Heart right ventricle (tissue), 16 donors: ENCODE measurements at regions not wholly inside any gene's neighbourhood (a gene's known extent, or its start where the extent isn't known, plus 50 kb on each side); places are given as distances from the start of the nearest gene placed in this dataset.

ENCODE experiments used
- ATAC-seq, 8 donors: fragments of 200-7000 bp; cut with Tn5 transposase; one replicate each; pipeline ENCODE4 v1.9.1; 2020; ENCODE audit warnings: mild to moderate bottlenecking in 8 of 8, moderate library complexity in 8 of 8, moderate number of reproducible peaks in 1 of 8
- DNase-seq, 2 donors: peaks; one replicate each; pipeline ENCODE4 v3.0.0-alpha.2; 2020
- H3K27ac ChIP-seq, 10 donors: fragments of 200-600 bp; sonication (generic) in 2 of 10; one replicate each; pipeline versions ENCODE4 v1.5.0 to v1.8.0; 2020 to 2022; ENCODE audit warnings: mild to moderate bottlenecking in 3 of 10
- H3K27me3 ChIP-seq, 7 donors: fragments of 200-600 bp; one replicate each; pipeline ENCODE4 v1.8.0; 2021 to 2022; ENCODE audit warnings: mild to moderate bottlenecking in 2 of 7
- H3K36me3 ChIP-seq, 9 donors: fragments of 200-600 bp; sonication (generic) in 1 of 9; one replicate each; pipeline versions ENCODE4 v1.5.0 to v1.8.0; 2020 to 2022; ENCODE audit warnings: mild to moderate bottlenecking in 2 of 9
- H3K4me1 ChIP-seq, 9 donors: fragments of 200-600 bp; sonication (generic) in 1 of 9; one replicate each; pipeline versions ENCODE4 v1.5.0 to v1.8.0; 2020 to 2022; ENCODE audit warnings: mild to moderate bottlenecking in 4 of 9
- H3K4me3 ChIP-seq, 10 donors: fragments of 200-600 bp; sonication (generic) in 2 of 10; one replicate each; pipeline versions ENCODE4 v1.5.0 to v1.8.0; 2020 to 2022; ENCODE audit warnings: mild to moderate bottlenecking in 7 of 10, moderate library complexity in 2 of 10
- H3K9me3 ChIP-seq, 11 donors: fragments of 200-600 bp in 10 of 11; sonication (generic) in 2 of 11; one replicate each; pipeline versions ENCODE4 v1.5.0 to v1.8.0; 2013 to 2022; ENCODE audit warnings: mild to moderate bottlenecking in 2 of 11, control low read depth in 1 of 11, moderate library complexity in 1 of 11
- CTCF ChIP-seq, 9 donors: fragments of 200-600 bp; sonication (generic) in 2 of 9; IDR thresholded peaks; one replicate each; pipeline versions ENCODE4 v1.5.0 to v1.8.0; 2021 to 2022; ENCODE audit warnings: antibody characterized with exemption in 9 of 9, mild to moderate bottlenecking in 5 of 9, moderate library complexity in 1 of 9
- WGBS, 2 donors: extraction: QIAGEN DNeasy Blood & Tissue Kit; methylation state at CpG; one replicate each; pipeline ENCODE4 v1.1.7; 2013; ENCODE audit warnings: inconsistent platforms in 1 of 2; 5-methylcytosine and 5-hydroxymethylcytosine counted together
- intact Hi-C, 10 donors: fragments of 100-400 bp; cut with DNase I; formaldehyde crosslinking; loops; one replicate each; pipeline versions ENCODE4 v1.11.1 to v1.14.2; 2022
- donor health status: Arrhythmogenic right ventricular cardiomyopathy.
- donor health status: ischemic (EF 13 %, LVEDD 7.1; RV severe dilation, severe dysfunction).
- donor health status: healthy with polysubstance abuse.
- donor health status: DM: no; HTN: yes; CAD: no.
- donor health status: DM: no; HTN: no; CAD: no.
- donor health status: ischemic (EF 25% LVEDD 6.9; RV normal size, moderate dysfunction).
- donor health status: ischemic (EF 25% LVEDD 5.7; RV mildly dilated, moderate dysfunction).
- donor health status: healthy.
- donor health status: DM: yes; HTN: yes; CAD: no.
- donor health status: Ischemic cardiomyopathy.
- donor health status: ischemic (EF 35%, LVEDD 5.7; RV mildly dilated, moderate dysfunction).
- donor health status: nonischemic (EF 11% LVEDD 7.7; RV severe dilation, severe dysfunction).
- donor health status: DM: yes; HTN: yes; CAD: no.
- donor health status: PGD.
- donor health status: ischemic (EF 29% LVEDD 5.4; RV normal size, mild dysfunction).
- donor health status: nonischemic (EF 23%, LVEDD 6.1; RV moderate dilation, normal function).

- no peak overlapping the region for H3K4me3 ChIP-seq
- no peak overlapping the region for H3K27ac ChIP-seq
- intact Hi-C loops, result no loop called here
- no peak for ATAC-seq
- no peaks in the 10 kb centered on the region for H3K27me3 ChIP-seq
- TF ChIP-seq CTCF (IDR thresholded peaks at IDR 0.05), result no peak
- no peak for DNase-seq
- H3K9me3 ChIP-seq, result no peaks in the 10 kb centered on the region
- no peaks in the 10 kb centered on the region for H3K4me1 ChIP-seq
- 67 to 79% methylated on average over 2 of the region's 2 CpGs for WGBS, 2 donors
- no peaks in the 10 kb centered on the region for H3K36me3 ChIP-seq
Observed at GRCh38 chr13:63853816-63854215, 2438.2 kb upstream of the PCDH20 start.

GRCh38 chr13:63851526-63851925, 2435.9 kb upstream of the PCDH20 start:
- H3K9me3 ChIP-seq, result no peaks in the 10 kb centered on the region
- intact Hi-C loops, result no loop called here
- no peaks in the 10 kb centered on the region for H3K36me3 ChIP-seq
- TF ChIP-seq CTCF (IDR thresholded peaks at IDR 0.05), result no peak
- WGBS, 2 donors, result 87 to 91% methylated on average over 2 of the region's 2 CpGs
- no peaks in the 10 kb centered on the region for H3K27me3 ChIP-seq
- H3K4me3 ChIP-seq, result no peak overlapping the region
- ATAC-seq (no peak), DNase-seq (no peak)
- H3K4me1 ChIP-seq, result no peaks in the 10 kb centered on the region
- no peak overlapping the region for H3K27ac ChIP-seq

- intact Hi-C loops, result no loop called here
Observed at GRCh38 chr13:63843766-63844699, 2428.4 kb upstream of the PCDH20 start.

GRCh38 chr13:63842102-63842501, 2426.5 kb upstream of the PCDH20 start:
- Histone ChIP-seq H3K9me3 (peaks cover 0 to 44% (median 0%) of the 10 kb centered on the region in 11 donors), H3K27me3 (no peaks in the 10 kb centered on the region), H3K4me3 (no peak overlapping the region), H3K4me1 (no peaks in the 10 kb centered on the region), H3K27ac (no peak overlapping the region), H3K36me3 (no peaks in the 10 kb centered on the region)
- intact Hi-C loops, result no loop called here
- WGBS, 2 donors, result 92 to 93% methylated on average over 16 to 17 of the region's 17 CpGs
- DNase-seq (no peak), ATAC-seq (no peak)
- no peak for TF ChIP-seq CTCF (IDR thresholded peaks at IDR 0.05)

More at GRCh38 chr13:63843766-63844699, 2428.4 kb upstream of the PCDH20 start:
- H3K4me3 ChIP-seq, result no peak overlapping the region
- 96 to 97% methylated on average over 42 of the region's 42 CpGs for WGBS, 2 donors
- H3K36me3 ChIP-seq, result no peaks in the 10 kb centered on the region
- no peak for TF ChIP-seq CTCF (IDR thresholded peaks at IDR 0.05)
- H3K27me3 ChIP-seq, result no peaks in the 10 kb centered on the region
- no peak overlapping the region for H3K27ac ChIP-seq
- no peaks in the 10 kb centered on the region for H3K4me1 ChIP-seq
- H3K9me3 ChIP-seq, result peaks cover 0 to 35% (median 0%) of the 10 kb centered on the region in 11 donors
- DNase-seq, result no peak
- no peak for ATAC-seq
